ENCODE measurements at regions not wholly inside any gene's neighbourhood (a gene's known extent, or its start where the extent isn't known, plus 50 kb on each side); places are given as distances from the start of the nearest gene placed in this dataset.

DNA sequence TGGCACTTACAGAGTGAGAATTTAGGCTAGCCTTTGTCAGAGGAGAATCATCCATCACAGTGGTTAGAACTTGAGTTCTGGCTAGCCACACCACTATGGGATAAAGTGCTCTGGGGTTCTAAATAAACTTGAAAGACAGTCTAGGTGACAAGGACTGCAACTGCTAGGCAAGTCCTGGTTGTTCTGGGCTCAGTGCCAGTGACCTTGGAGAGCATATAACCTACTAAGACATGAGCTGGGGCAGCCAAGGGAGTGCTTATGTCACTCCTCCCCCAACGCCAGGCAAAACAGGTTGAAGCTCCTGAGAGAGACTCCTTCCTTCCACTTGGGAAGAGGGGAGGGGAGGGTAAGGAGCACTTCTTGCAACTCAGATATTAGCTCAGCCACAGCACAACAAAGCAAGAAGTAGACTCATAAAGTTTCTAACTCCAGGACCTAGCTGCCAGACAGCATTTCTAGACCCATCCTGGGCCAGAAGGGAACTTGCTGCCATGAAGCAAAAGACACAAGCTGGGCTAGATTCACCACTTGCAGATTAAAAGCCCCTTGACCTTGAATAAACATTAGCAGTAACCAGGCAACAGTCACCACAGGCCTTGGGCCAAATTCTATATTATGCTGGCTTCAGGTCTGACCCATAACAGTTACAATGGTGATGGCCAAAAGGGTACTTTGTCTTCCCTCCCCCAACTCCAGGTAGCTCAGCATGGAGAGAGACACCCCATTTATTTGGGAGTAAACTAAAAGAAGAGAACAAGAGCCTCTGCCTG is 963.7 kb downstream of the PLOD2 start:
- TF ChIP-seq EZH2 (IDR thresholded peaks at IDR 0.05; ENCODE audit: insufficient read depth, low read length): no peak
- TF ChIP-seq, protein P1, sequence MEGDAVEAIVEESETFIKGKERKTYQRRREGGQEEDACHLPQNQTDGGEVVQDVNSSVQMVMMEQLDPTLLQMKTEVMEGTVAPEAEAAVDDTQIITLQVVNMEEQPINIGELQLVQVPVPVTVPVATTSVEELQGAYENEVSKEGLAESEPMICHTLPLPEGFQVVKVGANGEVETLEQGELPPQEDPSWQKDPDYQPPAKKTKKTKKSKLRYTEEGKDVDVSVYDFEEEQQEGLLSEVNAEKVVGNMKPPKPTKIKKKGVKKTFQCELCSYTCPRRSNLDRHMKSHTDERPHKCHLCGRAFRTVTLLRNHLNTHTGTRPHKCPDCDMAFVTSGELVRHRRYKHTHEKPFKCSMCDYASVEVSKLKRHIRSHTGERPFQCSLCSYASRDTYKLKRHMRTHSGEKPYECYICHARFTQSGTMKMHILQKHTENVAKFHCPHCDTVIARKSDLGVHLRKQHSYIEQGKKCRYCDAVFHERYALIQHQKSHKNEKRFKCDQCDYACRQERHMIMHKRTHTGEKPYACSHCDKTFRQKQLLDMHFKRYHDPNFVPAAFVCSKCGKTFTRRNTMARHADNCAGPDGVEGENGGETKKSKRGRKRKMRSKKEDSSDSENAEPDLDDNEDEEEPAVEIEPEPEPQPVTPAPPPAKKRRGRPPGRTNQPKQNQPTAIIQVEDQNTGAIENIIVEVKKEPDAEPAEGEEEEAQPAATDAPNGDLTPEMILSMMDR (IDR thresholded peaks at IDR 0.05; ENCODE audit: insufficient read depth, low read depth, low read length): no peak
- Histone ChIP-seq H3K27me3 (ENCODE audit: insufficient read depth, low read length) (no peaks in the 10 kb centered on the region), H3K4me1 (ENCODE audit: insufficient read depth, low read length) (no peaks in the 10 kb centered on the region), H3K9ac (ENCODE audit: low read length) (no peak overlapping the region), H3K27ac (ENCODE audit: low read depth, low read length) (no peak overlapping the region), H3K4me2 (ENCODE audit: low read length) (no peak overlapping the region), H3K79me2 (ENCODE audit: insufficient read depth, low read length) (no peaks in the 10 kb centered on the region), H2AFZ (ENCODE audit: low read depth, low read length) (no peak overlapping the region), H3K4me3 (ENCODE audit: insufficient read depth, low read depth, low read length) (no peak overlapping the region), H3K36me3 (ENCODE audit: insufficient read depth, low read length) (no peaks in the 10 kb centered on the region), H3K9me3 (ENCODE audit: insufficient read depth, low read depth, low read length) (no peaks in the 10 kb centered on the region), H4K20me1 (ENCODE audit: insufficient read depth, low read length) (no peaks in the 10 kb centered on the region)
- Mint-ChIP-seq H3K27ac (ENCODE audit: unreplicated experiment) (no peak overlapping the region), H3K4me1 (ENCODE audit: low read depth, unreplicated experiment) (no peaks in the 10 kb centered on the region), H3K36me3 (ENCODE audit: low read depth, unreplicated experiment) (no peaks in the 10 kb centered on the region), H3K27me3 (ENCODE audit: low read depth, unreplicated experiment) (no peaks in the 10 kb centered on the region), H3K4me3 (ENCODE audit: unreplicated experiment) (no peak overlapping the region), H3K9me3 (ENCODE audit: unreplicated experiment) (peaks cover 5% of the 10 kb centered on the region)
- no peak for FAIRE-seq
- no peak for DNase-seq (ENCODE audit: low read depth)

- Histone ChIP-seq H2AFZ (ENCODE audit: low read depth, low read length) (no peak overlapping the region), H3K4me2 (ENCODE audit: low read length) (no peak overlapping the region), H3K4me3 (ENCODE audit: insufficient read depth, low read depth, low read length) (no peak overlapping the region), H3K27me3 (ENCODE audit: insufficient read depth, low read length) (no peaks in the 10 kb centered on the region), H3K36me3 (ENCODE audit: insufficient read depth, low read length) (no peaks in the 10 kb centered on the region), H4K20me1 (ENCODE audit: insufficient read depth, low read length) (no peaks in the 10 kb centered on the region), H3K27ac (ENCODE audit: low read depth, low read length) (no peak overlapping the region), H3K79me2 (ENCODE audit: insufficient read depth, low read length) (no peaks in the 10 kb centered on the region), H3K4me1 (ENCODE audit: insufficient read depth, low read length) (no peaks in the 10 kb centered on the region), H3K9me3 (ENCODE audit: insufficient read depth, low read depth, low read length) (no peaks in the 10 kb centered on the region), H3K9ac (ENCODE audit: low read length) (no peak overlapping the region)
- FAIRE-seq: no peak
- H3K27me3 Mint-ChIP-seq (ENCODE audit: low read depth, unreplicated experiment): no peaks in the 10 kb centered on the region
- H3K4me3 Mint-ChIP-seq (ENCODE audit: unreplicated experiment): no peak overlapping the region
- H3K9me3 Mint-ChIP-seq (ENCODE audit: unreplicated experiment): peaks cover 5% of the 10 kb centered on the region
- TF ChIP-seq EZH2 (IDR thresholded peaks at IDR 0.05; ENCODE audit: insufficient read depth, low read length): no peak
- TF ChIP-seq, protein P1 (IDR thresholded peaks at IDR 0.05; ENCODE audit: insufficient read depth, low read depth, low read length): no peak
- H3K27ac Mint-ChIP-seq (ENCODE audit: unreplicated experiment): no peak overlapping the region
- no peak for DNase-seq (ENCODE audit: low read depth)
- no peaks in the 10 kb centered on the region for H3K36me3 Mint-ChIP-seq (ENCODE audit: low read depth, unreplicated experiment)
- no peaks in the 10 kb centered on the region for H3K4me1 Mint-ChIP-seq (ENCODE audit: low read depth, unreplicated experiment)
Observed at GRCh38 chr3:145197821-145198220, 963.2 kb downstream of the PLOD2 start.

DNA sequence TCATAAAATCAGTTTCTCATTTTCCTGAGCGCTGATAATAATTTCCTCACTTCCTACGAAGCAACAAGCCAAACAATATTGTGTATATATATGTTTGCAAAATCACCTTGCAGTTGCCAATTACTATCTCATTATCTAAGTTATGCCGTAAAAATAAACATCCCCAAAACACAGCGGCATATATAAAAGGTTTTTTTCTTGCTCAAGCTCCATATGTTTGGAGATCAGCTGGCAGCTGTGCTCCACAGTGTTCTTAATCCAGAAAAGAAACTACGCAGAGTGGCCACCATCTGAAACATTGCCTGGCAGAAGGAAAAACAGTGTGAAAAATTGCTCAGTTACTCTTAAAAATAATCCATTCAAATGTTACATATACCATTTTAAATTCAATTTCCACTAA is 951.4 kb downstream of the PLOD2 start:
- no peaks in the 10 kb centered on the region for H3K79me2 ChIP-seq (ENCODE audit: insufficient read depth, low read length)
- FAIRE-seq (no peak), DNase-seq (ENCODE audit: low read depth) (no peak)
- no peak overlapping the region for H3K4me3 ChIP-seq (ENCODE audit: insufficient read depth, low read depth, low read length)
- H3K4me2 ChIP-seq (ENCODE audit: low read length): no peak overlapping the region
- H3K27ac ChIP-seq (ENCODE audit: low read depth, low read length): no peak overlapping the region
- no peaks in the 10 kb centered on the region for H3K9me3 ChIP-seq (ENCODE audit: insufficient read depth, low read depth, low read length)
- no peaks in the 10 kb centered on the region for H3K4me1 ChIP-seq (ENCODE audit: insufficient read depth, low read length)
- no peaks in the 10 kb centered on the region for H3K36me3 ChIP-seq (ENCODE audit: insufficient read depth, low read length)
- Mint-ChIP-seq H3K4me1 (ENCODE audit: low read depth, unreplicated experiment) (no peaks in the 10 kb centered on the region), H3K27ac (ENCODE audit: unreplicated experiment) (no peak overlapping the region), H3K36me3 (ENCODE audit: low read depth, unreplicated experiment) (no peaks in the 10 kb centered on the region), H3K9me3 (ENCODE audit: unreplicated experiment) (no peaks in the 10 kb centered on the region), H3K27me3 (ENCODE audit: low read depth, unreplicated experiment) (no peaks in the 10 kb centered on the region), H3K4me3 (ENCODE audit: unreplicated experiment) (no peak overlapping the region)
- TF ChIP-seq EZH2 (IDR thresholded peaks at IDR 0.05; ENCODE audit: insufficient read depth, low read length): no peak
- TF ChIP-seq, protein P1 (IDR thresholded peaks at IDR 0.05; ENCODE audit: insufficient read depth, low read depth, low read length): no peak
- no peaks in the 10 kb centered on the region for H4K20me1 ChIP-seq (ENCODE audit: insufficient read depth, low read length)
- H3K9ac ChIP-seq (ENCODE audit: low read length): no peak overlapping the region
- H2AFZ ChIP-seq (ENCODE audit: low read depth, low read length): no peak overlapping the region
- no peaks in the 10 kb centered on the region for H3K27me3 ChIP-seq (ENCODE audit: insufficient read depth, low read length)

All from astrocyte (in vitro differentiated cells and primary cell).